GM23248 (cell line): ENCODE measurements at regions not wholly inside any gene's neighbourhood (a gene's known extent, or its start where the extent isn't known, plus 50 kb on each side); places are given as distances from the start of the nearest gene placed in this dataset.

Experiments used
- EZH2 ChIP-seq: fragments of 200-600 bp; sonication (generic); IDR thresholded peaks from 2 replicates; pipeline ENCODE4 v1.6.1; 2018; ENCODE audit warnings: antibody characterized with exemption, mild to moderate bottlenecking; ENCODE audit not compliant: insufficient read depth, poor library complexity, severe bottlenecking
- EZH2phosphoT487 ChIP-seq: fragments of 200-600 bp; sonication (generic); IDR thresholded peaks from 2 replicates; pipeline ENCODE4 v1.6.1; 2018; ENCODE audit warnings: antibody characterized with exemption, moderate library complexity, mild to moderate bottlenecking, low read depth; ENCODE audit not compliant: insufficient read depth

- TF ChIP-seq EZH2phosphoT487: no peak
- TF ChIP-seq EZH2: no peak
Observed at GRCh38 chr12:66965621-66966020, 286.7 kb upstream of the GRIP1 start.
